ENCODE measurements at regions not wholly inside any gene's neighbourhood (a gene's known extent, or its start where the extent isn't known, plus 50 kb on each side); places are given as distances from the start of the nearest gene placed in this dataset.

- TF ChIP-seq POLR2A (conservative IDR thresholded peaks at IDR 0.05) (no peak), MED1 (CRISPR knock-in tag; IDR thresholded peaks at IDR 0.05; ENCODE audit: borderline replicate concordance) (no peak), ZNF263 (CRISPR knock-in tag; IDR thresholded peaks at IDR 0.05; ENCODE audit: borderline replicate concordance) (no peak), SRSF9 (IDR thresholded peaks at IDR 0.05; ENCODE audit: borderline replicate concordance, low read depth, low read length) (no peak), CBX2 (IDR thresholded peaks at IDR 0.05; ENCODE audit: insufficient read depth, low read length, poor library complexity, severe bottlenecking) (no peak), ZNF239 (CRISPR knock-in tag; IDR thresholded peaks at IDR 0.05) (no peak), FUS (optimal IDR thresholded peaks at IDR 0.05; ENCODE audit: low read depth, low read length) (no peak), FOXP1 (CRISPR knock-in tag; IDR thresholded peaks at IDR 0.05) (no peak)
These were observed 166.2 kb downstream of the MAGEB17 start for GRCh38 chrX:16333453-16333852.
